Endothelial cell of umbilical vein (primary cell): ENCODE measurements at regions not wholly inside any gene's neighbourhood (a gene's known extent, or its start where the extent isn't known, plus 50 kb on each side); places are given as distances from the start of the nearest gene placed in this dataset.

Experiments
- BruUV-seq: library from RNA; stranded (reverse); fragments of 400-500 nt; replicated peaks from 2 replicates; lab custom pipeline; 2021; lab: Mats Ljungman, UMichigan
- CTCF ChIA-PET: fragments of 300-600, 350-600 bp; sonication (Branson Sonifier 250); formaldehyde crosslinking; loops from one replicate; lab custom pipeline; 2021; ENCODE audit warnings: antibody characterized with exemption, inconsistent platforms; lab: Charles Lee
- POLR2A ChIA-PET: fragments of 300-600, 350-600 bp; sonication (Branson Sonifier 250); formaldehyde crosslinking; loops from one replicate; lab custom pipeline; 2021; ENCODE audit warnings: antibody characterized with exemption, inconsistent platforms; lab: Charles Lee
- DNase-seq: peaks from one replicate; pipeline ENCODE4 v3.0.0-alpha.2; 2011; ENCODE audit warnings: low read depth, low spot score
- FAIRE-seq: peaks from 2 replicates; lab custom pipeline; 2011; peaks lifted over from hg19 to GRCh38; lab: Jason Lieb, UNC
- H2AFZ ChIP-seq: 2 replicates; pipeline ENCODE4 v1.6.0; 2012; ENCODE audit warnings: low read depth, low read length, control low read depth, inconsistent platforms
- H3K27ac ChIP-seq: 2 replicates; pipeline ENCODE4 v1.5.1; 2011; ENCODE audit warnings: low read depth, mild to moderate bottlenecking, control low read depth, low read length, moderate library complexity; ENCODE audit not compliant: insufficient read depth
- H3K27me3 ChIP-seq, 2 experiments: 2 replicates each; pipeline versions ENCODE4 v1.6.0 to v1.6.1; 2011; ENCODE audit warnings: low read length in 2 of 2, mixed read lengths in 1 of 2; ENCODE audit not compliant: control insufficient read depth in 2 of 2, insufficient read depth in 2 of 2
- H3K36me3 ChIP-seq, 2 experiments: 2 replicates in 1 of 2; 3 replicates in 1 of 2; pipeline ENCODE4 v1.5.1; 2011; ENCODE audit warnings: low read length in 2 of 2, mild to moderate bottlenecking in 1 of 2, moderate library complexity in 1 of 2; ENCODE audit not compliant: control insufficient read depth in 2 of 2, insufficient read depth in 2 of 2; ENCODE audit errors: extremely low read depth in 1 of 2
- H3K4me1 ChIP-seq: 3 replicates; pipeline ENCODE4 v1.5.1; 2011; ENCODE audit warnings: mild to moderate bottlenecking, low read length; ENCODE audit not compliant: control insufficient read depth, insufficient read depth; ENCODE audit errors: extremely low read depth
- H3K4me2 ChIP-seq: 2 replicates; pipeline ENCODE4 v1.6.1; 2011; ENCODE audit warnings: low read length, control low read depth, mixed read lengths; ENCODE audit not compliant: insufficient read depth
- H3K4me3 ChIP-seq, 3 experiments: fragments of 200-600 bp in 1 of 3; sonication (generic), shearing (Covaris generic) in 1 of 3; replicated peaks in 1 of 3; 2 replicates each; pipeline ENCODE4 v1.5.1; 2011 to 2016; ENCODE audit warnings: control low read depth in 3 of 3, low read length in 3 of 3, mild to moderate bottlenecking in 2 of 3, inconsistent platforms in 1 of 3, low read depth in 1 of 3, moderate library complexity in 1 of 3; ENCODE audit not compliant: insufficient read depth in 1 of 3
- H3K79me2 ChIP-seq: 2 replicates; pipeline ENCODE4 v1.6.0; 2012; ENCODE audit warnings: low read length, inconsistent platforms; ENCODE audit not compliant: control insufficient read depth, insufficient read depth
- H3K9ac ChIP-seq: replicated peaks from 2 replicates; pipeline ENCODE3; 2011; ENCODE audit warnings: low read length, control low read depth; ENCODE audit not compliant: insufficient read depth; ENCODE audit errors: extremely low read depth
- H3K9me1 ChIP-seq: replicated peaks from 3 replicates; pipeline ENCODE4 v1.6.0; 2011; ENCODE audit warnings: mild to moderate bottlenecking, low read length; ENCODE audit not compliant: control insufficient read depth, insufficient read depth; ENCODE audit errors: extremely low read depth
- H3K9me3 ChIP-seq: replicated peaks from 2 replicates; pipeline ENCODE4 v1.5.1; 2012; ENCODE audit warnings: low read length, inconsistent platforms; ENCODE audit not compliant: control insufficient read depth, insufficient read depth
- H4K20me1 ChIP-seq: replicated peaks from 2 replicates; pipeline ENCODE3; 2011; ENCODE audit warnings: mild to moderate bottlenecking, low read length; ENCODE audit not compliant: control insufficient read depth, insufficient read depth; ENCODE audit errors: extremely low read depth
- CTCF ChIP-seq, 2 donors: IDR thresholded peaks; 1 replicate in 1 of 2; 2 replicates in 1 of 2; pipeline ENCODE4 v1.5.1; 2011; ENCODE audit warnings: low read length in 2 of 2, mild to moderate bottlenecking in 2 of 2, moderate library complexity in 2 of 2, control low read depth in 1 of 2, inconsistent platforms in 1 of 2, low read depth in 1 of 2; ENCODE audit not compliant: insufficient read depth in 1 of 2; ENCODE audit errors: extremely low read depth in 1 of 2
- EZH2 ChIP-seq: IDR thresholded peaks from 2 replicates; pipeline ENCODE4 v1.6.1; 2012; ENCODE audit warnings: borderline replicate concordance, low read depth, mild to moderate bottlenecking, moderate library complexity, low read length, inconsistent platforms; ENCODE audit not compliant: severe bottlenecking
- FOS ChIP-seq: IDR thresholded peaks from 2 replicates; pipeline ENCODE4 v1.6.1; 2011; ENCODE audit warnings: mild to moderate bottlenecking, low read length, moderate library complexity, borderline replicate concordance; ENCODE audit not compliant: insufficient read depth
- GATA2 ChIP-seq: IDR thresholded peaks from 2 replicates; pipeline ENCODE4 v1.7.0; 2011; ENCODE audit warnings: low read depth, mild to moderate bottlenecking, moderate library complexity, mixed read lengths, low read length; ENCODE audit not compliant: insufficient read length, insufficient read depth
- JUN ChIP-seq: IDR thresholded peaks from 2 replicates; pipeline ENCODE4 v1.6.1; 2011; ENCODE audit warnings: borderline replicate concordance, low read depth; ENCODE audit not compliant: insufficient read length, insufficient read depth
- POLR2A ChIP-seq: IDR thresholded peaks from 2 replicates; pipeline ENCODE4 v1.6.1; 2012; ENCODE audit warnings: low read depth, mild to moderate bottlenecking, control low read depth, low read length
- dilution Hi-C: fragments of 300-500 bp; cut with MboI; formaldehyde crosslinking; loops from one replicate; pipeline ENCODE4 v1.15.0; 2019; ENCODE audit warnings: low sequenced_read_pairs; ENCODE audit not compliant: extremely low pct_ligation_motif_present
- intact Hi-C: fragments of 100-400 bp; cut with micrococcal nuclease; formaldehyde crosslinking; loops from one replicate; pipeline ENCODE4 v1.10.0; 2022

DNA sequence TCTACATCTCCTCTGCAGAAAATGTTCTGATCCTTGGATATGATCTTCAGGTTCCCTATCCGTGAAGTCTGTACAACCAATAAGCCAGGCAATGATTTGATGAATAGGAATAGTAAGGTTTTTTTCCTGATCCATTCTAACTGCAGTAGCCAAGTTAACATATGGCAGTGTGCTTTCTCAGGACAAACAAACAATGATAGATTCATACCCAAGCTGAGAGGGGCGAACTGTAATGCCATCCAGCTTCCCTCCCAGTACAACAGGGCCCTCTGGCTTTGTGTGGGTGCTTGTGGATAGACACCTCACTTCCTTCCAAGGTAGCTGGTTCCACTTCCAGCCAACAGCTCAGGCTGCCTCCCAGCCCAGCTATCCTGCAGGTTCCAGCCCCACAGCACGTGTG, 359.2 kb downstream of the CDH26 start:
- intact Hi-C loops: no loop called here
- BruUV-seq: no TSS peak
- no peak overlapping the region for H3K4me3 ChIP-seq
- no peaks in the 10 kb centered on the region for H3K79me2 ChIP-seq
- H3K27ac ChIP-seq: no peak overlapping the region
- TF ChIP-seq GATA2 (no peak), FOS (no peak), EZH2 (no peak), POLR2A (no peak), CTCF (IDR thresholded peaks at IDR 0.05; ENCODE audit: extremely low read depth in 1 of 2, insufficient read depth in 1 of 2, low read depth in 1 of 2, low read length in 2 of 2) (no peak), JUN (no peak)
- ChIA-PET CTCF (no interaction called here), POLR2A (no interaction called here)
- FAIRE-seq: no peak
- H3K9ac ChIP-seq: no peak overlapping the region
- no peaks in the 10 kb centered on the region for H3K36me3 ChIP-seq
- no peak overlapping the region for H3K4me2 ChIP-seq
- no peaks in the 10 kb centered on the region for H3K9me1 ChIP-seq
- no peaks in the 10 kb centered on the region for H3K4me1 ChIP-seq
- no peak for DNase-seq
- no peaks in the 10 kb centered on the region for H3K27me3 ChIP-seq
- no peaks in the 10 kb centered on the region for H4K20me1 ChIP-seq
- peaks cover 19% of the 10 kb centered on the region for H3K9me3 ChIP-seq
- dilution Hi-C loops: no loop called here
- H2AFZ ChIP-seq: no peak overlapping the region

GRCh38 chr20:60321601-60322000, 363.4 kb downstream of the CDH26 start:
- dilution Hi-C loops: no loop called here
- Histone ChIP-seq H3K36me3 (no peaks in the 10 kb centered on the region), H2AFZ (no peak overlapping the region), H3K9ac (no peak overlapping the region), H3K9me3 (peaks cover 5% of the 10 kb centered on the region), H3K4me3 (no peak overlapping the region), H3K4me2 (no peak overlapping the region), H4K20me1 (no peaks in the 10 kb centered on the region), H3K27ac (no peak overlapping the region), H3K4me1 (no peaks in the 10 kb centered on the region), H3K79me2 (no peaks in the 10 kb centered on the region), H3K9me1 (no peaks in the 10 kb centered on the region), H3K27me3 (no peaks in the 10 kb centered on the region)
- DNase-seq (no peak), FAIRE-seq (no peak)
- intact Hi-C loops: no loop called here
- no TSS peak for BruUV-seq
- ChIA-PET CTCF (no interaction called here), POLR2A (no interaction called here)
- TF ChIP-seq JUN: no peak
- no peak for TF ChIP-seq POLR2A
- no peak for TF ChIP-seq CTCF (IDR thresholded peaks at IDR 0.05; ENCODE audit: extremely low read depth in 1 of 2, insufficient read depth in 1 of 2, low read depth in 1 of 2, low read length in 2 of 2)
- no peak for TF ChIP-seq FOS
